C4-2B (cell line): ENCODE measurements at regions not wholly inside any gene's neighbourhood (a gene's known extent, or its start where the extent isn't known, plus 50 kb on each side); places are given as distances from the start of the nearest gene placed in this dataset.

ENCODE experiments used
- H3K27ac ChIP-seq: fragments of 450-650 bp; 2 replicates; pipeline ENCODE4 v1.5.1; 2017
- CTCF ChIP-seq: fragments of 450-650 bp; conservative IDR thresholded peaks from 2 replicates; pipeline ENCODE4 v1.5.1; 2017; ENCODE audit warnings: mild to moderate bottlenecking
- ZFX ChIP-seq: fragments of 450-650 bp; IDR thresholded peaks from 2 replicates; pipeline ENCODE4 v1.6.1; 2017

- TF ChIP-seq ZFX, result no peak
- no peak for TF ChIP-seq CTCF
- no peak overlapping the region for H3K27ac ChIP-seq
Observed at GRCh38 chr2:147097747-147098146, 747.1 kb upstream of the ACVR2A start.

DNA sequence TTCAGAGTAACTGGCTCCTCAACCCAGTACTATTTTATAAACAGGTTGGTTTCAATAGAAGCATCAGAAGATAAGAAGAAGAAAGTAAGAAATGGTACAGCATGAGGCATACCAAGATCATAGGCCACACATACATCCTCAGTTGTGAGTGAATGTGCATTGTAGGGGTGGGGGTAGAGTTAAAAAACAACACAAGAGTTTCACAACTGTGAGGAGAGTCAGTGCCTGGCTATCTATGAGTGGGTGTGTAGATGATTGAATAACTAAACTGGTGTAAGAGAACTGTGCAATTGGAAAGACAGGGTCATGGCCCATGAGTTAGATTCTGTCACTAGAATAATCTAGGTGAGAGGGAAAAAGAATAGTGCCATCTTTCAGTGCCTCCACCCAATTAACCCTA lies 748.2 kb upstream of the ACVR2A start:
- no peak for TF ChIP-seq CTCF
- H3K27ac ChIP-seq, result no peak overlapping the region

- H3K27ac ChIP-seq, result no peak overlapping the region
- TF ChIP-seq ZFX (no peak), CTCF (no peak)
Observed at GRCh38 chr2:147095376-147095775, 749.5 kb upstream of the ACVR2A start.

DNA sequence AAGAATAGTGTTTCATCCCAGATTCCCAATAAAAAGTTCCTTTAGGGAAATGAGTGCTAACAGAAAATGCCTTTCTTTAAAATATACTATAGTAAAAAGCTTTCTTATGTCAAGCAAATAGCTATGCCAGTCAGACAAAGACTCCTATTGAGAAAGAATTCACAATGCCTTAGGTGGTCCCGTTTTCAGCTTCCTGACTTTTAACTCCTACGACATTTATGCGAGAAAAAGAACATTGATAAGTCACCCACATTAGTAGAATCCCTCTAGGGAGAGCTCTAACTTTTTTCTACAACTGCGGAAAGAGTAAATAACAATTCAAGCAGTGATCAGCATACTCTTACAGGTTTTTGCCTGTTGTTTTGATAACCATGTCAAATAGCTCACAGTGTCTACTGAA lies 750.8 kb upstream of the ACVR2A start:
- no peak overlapping the region for H3K27ac ChIP-seq
- TF ChIP-seq ZFX (no peak), CTCF (no peak)

GRCh38 chr2:147092266-147092665 lies 752.6 kb upstream of the ACVR2A start:
- TF ChIP-seq CTCF (no peak), ZFX (no peak)
- H3K27ac ChIP-seq, result no peak overlapping the region

- no peak overlapping the region for H3K27ac ChIP-seq
Observed at GRCh38 chr2:147091448-147091847, 753.4 kb upstream of the ACVR2A start.

GRCh38 chr2:147088871-147089270 lies 756.0 kb upstream of the ACVR2A start:
- no peak for TF ChIP-seq ZFX
- TF ChIP-seq CTCF, result no peak
- H3K27ac ChIP-seq, result no peak overlapping the region

More at GRCh38 chr2:147091448-147091847, 753.4 kb upstream of the ACVR2A start:
- TF ChIP-seq ZFX (no peak), CTCF (no peak)
